ENCODE measurements at regions not wholly inside any gene's neighbourhood (a gene's known extent, or its start where the extent isn't known, plus 50 kb on each side); places are given as distances from the start of the nearest gene placed in this dataset.

DNA sequence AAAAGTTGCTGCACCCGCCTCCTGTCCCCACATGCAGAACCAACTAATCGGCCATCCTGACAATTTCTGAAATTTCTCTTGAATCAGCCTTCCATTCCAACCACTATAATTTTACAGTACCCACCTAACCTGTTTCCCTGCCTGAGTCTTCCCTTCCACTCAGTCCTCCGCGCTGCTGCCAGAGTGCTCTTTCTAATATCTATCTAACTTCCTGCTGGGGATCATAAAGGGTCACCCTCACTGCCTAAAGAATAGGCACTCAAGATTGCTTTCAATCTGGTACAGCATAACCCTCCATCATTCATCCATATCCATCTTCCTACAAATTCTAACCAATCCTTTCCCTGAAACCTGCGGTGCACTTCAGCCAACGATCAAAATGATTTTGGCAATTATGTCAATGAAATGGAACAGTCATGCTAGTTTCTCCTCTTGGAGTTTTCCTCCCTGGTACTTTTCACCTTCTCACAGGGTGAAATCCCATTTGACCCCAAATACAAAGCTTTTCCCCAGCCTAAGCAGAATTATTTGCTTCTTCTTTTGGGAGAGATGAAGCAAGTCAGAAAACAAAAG lies 117.5 kb upstream of the BEND6 start:
- intact Hi-C loops (cut with DNase I, micrococcal nuclease), result no loop called here
- Mint-ChIP-seq H3K9me3 (no peaks in the 10 kb centered on the region), H3K4me1 (ENCODE audit: low read depth) (peaks cover under 1% of the 10 kb centered on the region), H3K36me3 (ENCODE audit: low read depth) (no peaks in the 10 kb centered on the region), H3K27me3 (peaks cover 66% of the 10 kb centered on the region), H3K4me3 (no peak overlapping the region), H3K27ac (no peak overlapping the region)
- H3K27me3 ChIP-seq (ENCODE audit: control insufficient read depth in 1 of 2, insufficient read depth in 2 of 2, low read length in 2 of 2), result peaks cover 0 to 23% of the 10 kb centered on the region in 2 experiments
- ChIA-PET CTCF (no interaction called here), POLR2A (no interaction called here)
- DNase-seq (no peak), ATAC-seq (ENCODE audit: poor library complexity) (no peak)
- no peaks in the 10 kb centered on the region for H3K9me3 ChIP-seq (ENCODE audit: control insufficient read depth in 1 of 2, insufficient read depth in 1 of 2, low read length in 2 of 2)
- no peak overlapping the region for H3K4me3 ChIP-seq (ENCODE audit: low read length)
- TF ChIP-seq, protein P1, sequence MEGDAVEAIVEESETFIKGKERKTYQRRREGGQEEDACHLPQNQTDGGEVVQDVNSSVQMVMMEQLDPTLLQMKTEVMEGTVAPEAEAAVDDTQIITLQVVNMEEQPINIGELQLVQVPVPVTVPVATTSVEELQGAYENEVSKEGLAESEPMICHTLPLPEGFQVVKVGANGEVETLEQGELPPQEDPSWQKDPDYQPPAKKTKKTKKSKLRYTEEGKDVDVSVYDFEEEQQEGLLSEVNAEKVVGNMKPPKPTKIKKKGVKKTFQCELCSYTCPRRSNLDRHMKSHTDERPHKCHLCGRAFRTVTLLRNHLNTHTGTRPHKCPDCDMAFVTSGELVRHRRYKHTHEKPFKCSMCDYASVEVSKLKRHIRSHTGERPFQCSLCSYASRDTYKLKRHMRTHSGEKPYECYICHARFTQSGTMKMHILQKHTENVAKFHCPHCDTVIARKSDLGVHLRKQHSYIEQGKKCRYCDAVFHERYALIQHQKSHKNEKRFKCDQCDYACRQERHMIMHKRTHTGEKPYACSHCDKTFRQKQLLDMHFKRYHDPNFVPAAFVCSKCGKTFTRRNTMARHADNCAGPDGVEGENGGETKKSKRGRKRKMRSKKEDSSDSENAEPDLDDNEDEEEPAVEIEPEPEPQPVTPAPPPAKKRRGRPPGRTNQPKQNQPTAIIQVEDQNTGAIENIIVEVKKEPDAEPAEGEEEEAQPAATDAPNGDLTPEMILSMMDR (IDR thresholded peaks at IDR 0.05), result no peak
- H3K4me1 ChIP-seq (ENCODE audit: insufficient read depth, low read length), result no peaks in the 10 kb centered on the region
- H3K36me3 ChIP-seq (ENCODE audit: insufficient read depth, low read length), result no peaks in the 10 kb centered on the region
- H3K27ac ChIP-seq (ENCODE audit: low read depth in 1 of 2, low read length in 2 of 2), result no peak overlapping the region

DNA sequence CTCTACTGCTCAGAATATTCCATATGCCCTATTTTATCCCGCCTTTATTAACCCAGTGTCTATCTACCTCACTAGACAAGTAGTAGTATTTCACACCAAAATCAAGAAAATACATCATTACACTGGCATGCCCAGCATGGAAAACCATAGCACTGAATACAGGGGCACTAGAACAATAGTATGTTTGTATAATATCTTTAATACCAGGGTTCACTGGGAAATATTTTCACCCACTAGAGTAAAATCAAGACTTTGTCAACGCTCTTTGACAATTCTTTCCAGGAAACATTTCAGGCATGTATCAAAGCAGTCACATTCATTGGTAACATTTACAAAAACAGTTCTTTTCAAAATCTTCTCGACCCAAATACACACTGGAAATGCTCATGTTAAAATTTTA lies 119.3 kb upstream of the BEND6 start:
- TF ChIP-seq, protein P1 (IDR thresholded peaks at IDR 0.05), result no peak
- H3K4me3 ChIP-seq (ENCODE audit: low read length), result no peak overlapping the region
- no peaks in the 10 kb centered on the region for H3K9me3 ChIP-seq (ENCODE audit: control insufficient read depth in 1 of 2, insufficient read depth in 1 of 2, low read length in 2 of 2)
- intact Hi-C loops (cut with DNase I, micrococcal nuclease), result no loop called here
- H3K36me3 ChIP-seq (ENCODE audit: insufficient read depth, low read length), result no peaks in the 10 kb centered on the region
- CTCF ChIA-PET, result no interaction called here
- Mint-ChIP-seq H3K36me3 (ENCODE audit: low read depth) (no peaks in the 10 kb centered on the region), H3K27ac (no peak overlapping the region), H3K4me1 (ENCODE audit: low read depth) (no peaks in the 10 kb centered on the region), H3K27me3 (peaks cover 52% of the 10 kb centered on the region), H3K4me3 (no peak overlapping the region), H3K9me3 (no peaks in the 10 kb centered on the region)
- no peak overlapping the region for H3K27ac ChIP-seq (ENCODE audit: low read depth in 1 of 2, low read length in 2 of 2)
- POLR2A ChIA-PET, result no interaction called here
- DNase-seq (no peak), ATAC-seq (ENCODE audit: poor library complexity) (no peak)
- peaks cover 0 to 19% of the 10 kb centered on the region in 2 experiments for H3K27me3 ChIP-seq (ENCODE audit: control insufficient read depth in 1 of 2, insufficient read depth in 2 of 2, low read length in 2 of 2)
- H3K4me1 ChIP-seq (ENCODE audit: insufficient read depth, low read length), result no peaks in the 10 kb centered on the region

DNA sequence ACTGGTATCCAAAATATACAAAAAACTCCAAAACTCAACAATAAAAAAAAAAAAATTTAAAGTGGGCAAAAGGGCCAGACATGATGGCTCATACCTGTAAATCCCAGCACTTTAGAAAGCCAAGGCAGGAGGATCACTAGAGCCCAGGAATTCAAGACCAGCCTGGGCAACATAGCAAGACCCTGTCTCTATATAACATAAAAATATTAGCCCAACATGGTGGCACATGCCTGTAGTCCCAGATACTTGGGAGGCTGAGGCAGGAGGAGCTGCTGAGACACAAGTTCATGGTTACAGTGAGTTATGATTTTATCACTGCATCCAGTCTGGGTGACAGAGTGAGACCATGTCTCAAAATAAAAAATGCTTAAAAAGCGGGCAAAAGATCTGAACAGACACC lies 121.0 kb upstream of the BEND6 start:
- Mint-ChIP-seq H3K4me1 (ENCODE audit: low read depth) (no peaks in the 10 kb centered on the region), H3K4me3 (no peak overlapping the region), H3K36me3 (ENCODE audit: low read depth) (no peaks in the 10 kb centered on the region), H3K9me3 (no peaks in the 10 kb centered on the region), H3K27me3 (peaks cover 39% of the 10 kb centered on the region), H3K27ac (no peak overlapping the region)
- TF ChIP-seq, protein P1 (IDR thresholded peaks at IDR 0.05), result no peak
- no peak for DNase-seq
- H3K4me1 ChIP-seq (ENCODE audit: insufficient read depth, low read length), result no peaks in the 10 kb centered on the region
- H3K36me3 ChIP-seq (ENCODE audit: insufficient read depth, low read length), result no peaks in the 10 kb centered on the region
- POLR2A ChIA-PET, result no interaction called here
- no peak overlapping the region for H3K27ac ChIP-seq (ENCODE audit: low read depth in 1 of 2, low read length in 2 of 2)
- intact Hi-C loops (cut with DNase I, micrococcal nuclease), result no loop called here
- ATAC-seq (ENCODE audit: poor library complexity), result no peak
- H3K27me3 ChIP-seq (ENCODE audit: control insufficient read depth in 1 of 2, insufficient read depth in 2 of 2, low read length in 2 of 2), result peaks cover 0 to 3% of the 10 kb centered on the region in 2 experiments
- CTCF ChIA-PET, result no interaction called here
- no peak overlapping the region for H3K4me3 ChIP-seq (ENCODE audit: low read length)
- no peaks in the 10 kb centered on the region for H3K9me3 ChIP-seq (ENCODE audit: control insufficient read depth in 1 of 2, insufficient read depth in 1 of 2, low read length in 2 of 2)
